ENCODE measurements at regions not wholly inside any gene's neighbourhood (a gene's known extent, or its start where the extent isn't known, plus 50 kb on each side); places are given as distances from the start of the nearest gene placed in this dataset.

GRCh38 chr4:57496697-57497471 lies 386.7 kb upstream of the IGFBP7 start:
- DNase-seq (no peak), ATAC-seq (peak; percentile 28)
- intact Hi-C loops (cut with micrococcal nuclease), result no loop called here

GRCh38 chr4:57494821-57495220 lies 384.6 kb upstream of the IGFBP7 start:
- ATAC-seq (no peak), DNase-seq (no peak)
- intact Hi-C loops (cut with micrococcal nuclease), result no loop called here

GRCh38 chr4:57492251-57492878 lies 382.2 kb upstream of the IGFBP7 start:
- intact Hi-C loops (cut with micrococcal nuclease), result no loop called here
- DNase-seq (no peak), ATAC-seq (peak; percentile 93)

- no peak for DNase-seq
- peak; percentile 59 for ATAC-seq
- intact Hi-C loops (cut with micrococcal nuclease), result no loop called here
Observed at GRCh38 chr4:57491388-57491787, 381.2 kb upstream of the IGFBP7 start.

GRCh38 chr4:57490520-57491255 lies 380.5 kb upstream of the IGFBP7 start:
- DNase-seq, result no peak
- intact Hi-C loops (cut with micrococcal nuclease), result no loop called here
- ATAC-seq, result peak; percentile 65

- intact Hi-C loops (cut with micrococcal nuclease), result no loop called here
- no peak for DNase-seq
- no peak for ATAC-seq
Observed at GRCh38 chr4:57488366-57489162, 378.4 kb upstream of the IGFBP7 start.

GRCh38 chr4:57475424-57475823 lies 365.2 kb upstream of the IGFBP7 start:
- no peak for DNase-seq
- intact Hi-C loops (cut with micrococcal nuclease), result no loop called here
- ATAC-seq, result no peak

GRCh38 chr4:57465321-57466056 lies 355.3 kb upstream of the IGFBP7 start:
- peak; percentile 98 for ATAC-seq
- intact Hi-C loops (cut with micrococcal nuclease), result no loop called here
- no peak for DNase-seq

GRCh38 chr4:57462843-57463242 lies 352.7 kb upstream of the IGFBP7 start:
- intact Hi-C loops (cut with micrococcal nuclease), result no loop called here
- DNase-seq, result no peak
- ATAC-seq, result no peak

- DNase-seq (no peak), ATAC-seq (no peak)
- intact Hi-C loops (cut with micrococcal nuclease), result no loop called here
Observed at GRCh38 chr4:57460967-57461366, 350.8 kb upstream of the IGFBP7 start.

- intact Hi-C loops (cut with micrococcal nuclease), result no loop called here
- ATAC-seq, result no peak
- DNase-seq, result no peak
Observed at GRCh38 chr4:57448901-57449300, 338.7 kb upstream of the IGFBP7 start.

GRCh38 chr4:57448452-57448851 lies 338.3 kb upstream of the IGFBP7 start:
- no peak for ATAC-seq
- intact Hi-C loops (cut with micrococcal nuclease), result no loop called here
- DNase-seq, result no peak

- ATAC-seq (no peak), DNase-seq (no peak)
- intact Hi-C loops (cut with micrococcal nuclease), result no loop called here
Observed at GRCh38 chr4:57446266-57446665, 336.1 kb upstream of the IGFBP7 start.

GRCh38 chr4:57445686-57446085 lies 335.5 kb upstream of the IGFBP7 start:
- intact Hi-C loops (cut with micrococcal nuclease), result no loop called here
- DNase-seq (no peak), ATAC-seq (no peak)

GRCh38 chr4:57444671-57445070 lies 334.5 kb upstream of the IGFBP7 start:
- DNase-seq, result no peak
- intact Hi-C loops (cut with micrococcal nuclease), result no loop called here
- no peak for ATAC-seq

- DNase-seq (no peak), ATAC-seq (peak; percentile 67)
- intact Hi-C loops (cut with micrococcal nuclease), result no loop called here
Observed at GRCh38 chr4:57443787-57444186, 333.6 kb upstream of the IGFBP7 start.

- peak; percentile 92 for ATAC-seq
- DNase-seq, result peak; percentile 65
- intact Hi-C loops (cut with micrococcal nuclease), result no loop called here
Observed at GRCh38 chr4:57443308-57443707, 333.1 kb upstream of the IGFBP7 start.

GRCh38 chr4:57442831-57443291 lies 332.7 kb upstream of the IGFBP7 start:
- intact Hi-C loops (cut with micrococcal nuclease), result no loop called here
- peak; percentile 62 for DNase-seq
- ATAC-seq, result peak; percentile 70

GRCh38 chr4:57442241-57442640 lies 332.1 kb upstream of the IGFBP7 start:
- ATAC-seq, result no peak
- DNase-seq, result no peak
- intact Hi-C loops (cut with micrococcal nuclease), result no loop called here

Data from left ventricle myocardium superior (tissue), 1 donor.